GM23338 (cell line): ENCODE measurements at regions not wholly inside any gene's neighbourhood (a gene's known extent, or its start where the extent isn't known, plus 50 kb on each side); places are given as distances from the start of the nearest gene placed in this dataset.

Experiments used
- ATAC-seq: fragments of 200-7000 bp; cut with Tn5 transposase; 3 replicates; pipeline ENCODE4 v1.9.1; 2020
- DNase-seq: peaks from one replicate; pipeline ENCODE4 v3.0.0-alpha.2; 2015; ENCODE audit warnings: low spot score
- H2AFZ ChIP-seq: fragments of 200-600 bp; sonication (generic); 2 replicates; pipeline ENCODE4 v1.8.0; 2016; ENCODE audit warnings: antibody characterized with exemption, mild to moderate bottlenecking, moderate library complexity
- H3F3A ChIP-seq: fragments of 200-600 bp; sonication (generic); replicated peaks from 2 replicates; pipeline ENCODE4 v1.8.0; 2017; ENCODE audit warnings: antibody characterized with exemption, mixed run types, low read depth
- H3K27ac ChIP-seq: fragments of 200-600 bp; sonication (generic); 2 replicates; pipeline ENCODE4 v1.6.1; 2016; ENCODE audit warnings: low read depth
- H3K27me3 ChIP-seq: fragments of 200-600 bp; sonication (generic); 2 replicates; pipeline ENCODE4 v1.8.0; 2016; ENCODE audit warnings: mild to moderate bottlenecking, mixed run types, moderate library complexity; ENCODE audit not compliant: insufficient read depth
- H3K36me3 ChIP-seq: fragments of 200-600 bp; sonication (generic); 2 replicates; pipeline ENCODE4 v1.8.0; 2016; ENCODE audit warnings: mild to moderate bottlenecking; ENCODE audit not compliant: insufficient read depth
- H3K4me1 ChIP-seq: fragments of 200-600 bp; sonication (generic); 2 replicates; pipeline ENCODE4 v1.8.0; 2016; ENCODE audit warnings: mild to moderate bottlenecking, moderate library complexity; ENCODE audit not compliant: insufficient read depth
- H3K4me2 ChIP-seq: fragments of 200-600 bp; sonication (generic); 2 replicates; pipeline ENCODE4 v1.7.1; 2017; ENCODE audit warnings: mixed run types
- H3K4me3 ChIP-seq: fragments of 200-600 bp; sonication (generic); 2 replicates; pipeline ENCODE4 v1.6.1; 2016; ENCODE audit warnings: mixed run types
- H3K79me2 ChIP-seq: fragments of 200-600 bp; sonication (generic); replicated peaks from 2 replicates; pipeline ENCODE4 v1.8.0; 2017; ENCODE audit warnings: mild to moderate bottlenecking; ENCODE audit not compliant: insufficient read depth
- H3K9me2 ChIP-seq: fragments of 200-600 bp; sonication (generic); 2 replicates; pipeline ENCODE4 v1.8.0; 2017; ENCODE audit not compliant: insufficient read depth
- H4K20me1 ChIP-seq: fragments of 200-600 bp; sonication (generic); replicated peaks from 2 replicates; pipeline ENCODE4 v1.8.0; 2017; ENCODE audit warnings: mild to moderate bottlenecking; ENCODE audit not compliant: insufficient read depth
- H3K27ac Mint-ChIP-seq: 2 replicates; pipeline ENCODE4 v1.8.0; 2020; ENCODE audit warnings: inconsistent platforms, mild to moderate bottlenecking, moderate library complexity, mixed read lengths
- H3K27me3 Mint-ChIP-seq: 3 replicates; pipeline ENCODE4 v1.8.0; 2022; ENCODE audit warnings: low read depth, mild to moderate bottlenecking, moderate library complexity, mixed read lengths, inconsistent platforms; ENCODE audit not compliant: insufficient read depth, poor library complexity
- H3K36me3 Mint-ChIP-seq: 3 replicates; pipeline ENCODE4 v1.8.0; 2021; ENCODE audit warnings: low read depth, mild to moderate bottlenecking, inconsistent platforms, moderate library complexity, mixed read lengths
- H3K4me1 Mint-ChIP-seq: 3 replicates; pipeline ENCODE4 v1.8.0; 2020; ENCODE audit warnings: mild to moderate bottlenecking, inconsistent platforms, mixed read lengths
- H3K4me3 Mint-ChIP-seq: 3 replicates; pipeline ENCODE4 v1.8.0; 2021; ENCODE audit warnings: moderate library complexity, mild to moderate bottlenecking, inconsistent platforms, mixed read lengths
- H3K9me3 Mint-ChIP-seq: 3 replicates; pipeline ENCODE4 v1.8.0; 2020; ENCODE audit warnings: moderate library complexity, mild to moderate bottlenecking, inconsistent platforms, mixed read lengths
- CREB1 ChIP-seq: fragments of 250-450 bp; sonication (Bioruptor Pico); IDR thresholded peaks from 2 replicates; pipeline ENCODE4 v1.5.0; 2020; ENCODE audit warnings: low read depth, mild to moderate bottlenecking, moderate library complexity
- CTCF ChIP-seq, 2 experiments: fragments of 200-600 bp in 1 of 2; sonication (generic) in 1 of 2; conservative IDR thresholded peaks; 2 replicates each; pipeline versions ENCODE4 v1.5.1 to v1.6.1; 2016 to 2017; ENCODE audit warnings: antibody characterized with exemption in 2 of 2, low read depth in 2 of 2, mild to moderate bottlenecking in 2 of 2, moderate library complexity in 1 of 2
- ETS1 ChIP-seq: IDR thresholded peaks from 2 replicates; pipeline ENCODE4 v1.6.1; 2016; ENCODE audit warnings: antibody characterized with exemption
- EZH2 ChIP-seq: fragments of 200-600 bp; sonication (generic); IDR thresholded peaks from one replicate; pipeline ENCODE4 v1.8.0; 2017; ENCODE audit warnings: antibody characterized with exemption, mild to moderate bottlenecking, low read depth; ENCODE audit not compliant: unreplicated experiment
- EZH2phosphoT487 ChIP-seq: fragments of 200-600 bp; sonication (generic); IDR thresholded peaks from one replicate; pipeline ENCODE4 v1.8.1; 2018; ENCODE audit warnings: antibody characterized with exemption; ENCODE audit not compliant: unreplicated experiment
- JUNB ChIP-seq: IDR thresholded peaks from one replicate; pipeline ENCODE4 v1.6.1; 2016; ENCODE audit warnings: antibody characterized with exemption; ENCODE audit not compliant: unreplicated experiment
- NANOG ChIP-seq: IDR thresholded peaks from 2 replicates; pipeline ENCODE4 v1.6.1; 2016; ENCODE audit warnings: antibody characterized with exemption, borderline replicate concordance
- POLR2AphosphoS5 ChIP-seq: IDR thresholded peaks from 2 replicates; pipeline ENCODE4 v1.6.1; 2016; ENCODE audit warnings: antibody characterized with exemption, low read depth
- REST ChIP-seq: IDR thresholded peaks from one replicate; pipeline ENCODE4 v1.6.1; 2018; ENCODE audit warnings: antibody characterized with exemption; ENCODE audit not compliant: unreplicated experiment
- STAT1 ChIP-seq: IDR thresholded peaks from one replicate; pipeline ENCODE4 v1.6.1; 2016; ENCODE audit warnings: antibody characterized with exemption; ENCODE audit not compliant: unreplicated experiment
- ZNF114 ChIP-seq: fragments of 250-450 bp; sonication (Bioruptor Pico); IDR thresholded peaks from 2 replicates; pipeline ENCODE4 v1.5.0; 2020; ENCODE audit warnings: mild to moderate bottlenecking, moderate library complexity
- ZNF331 ChIP-seq: fragments of 250-450 bp; sonication (Bioruptor Pico); IDR thresholded peaks from 2 replicates; pipeline ENCODE4 v1.5.0; 2020; ENCODE audit warnings: low read depth, mild to moderate bottlenecking, moderate library complexity
- TF ChIP-seq, protein P1 (sequence below): fragments of 250-450 bp; sonication (Bioruptor Pico); IDR thresholded peaks from 2 replicates; pipeline ENCODE4 v1.5.0; 2020; ENCODE audit warnings: mild to moderate bottlenecking, moderate library complexity

- Histone ChIP-seq H3K9me2 (no peaks in the 10 kb centered on the region), H3K4me1 (no peaks in the 10 kb centered on the region), H3K4me2 (no peak overlapping the region), H3K27ac (no peak overlapping the region), H2AFZ (no peak overlapping the region), H3K4me3 (no peak overlapping the region; the same call in 1 of the 2 replicates), H3K36me3 (peaks cover 13% of the 10 kb centered on the region), H3K79me2 (no peaks in the 10 kb centered on the region), H3K27me3 (no peaks in the 10 kb centered on the region), H3F3A (no peaks in the 10 kb centered on the region), H4K20me1 (no peaks in the 10 kb centered on the region)
- no peaks in the 10 kb centered on the region for H3K36me3 Mint-ChIP-seq
- no peaks in the 10 kb centered on the region for H3K9me3 Mint-ChIP-seq
- TF ChIP-seq CTCF (conservative IDR thresholded peaks at IDR 0.05; ENCODE audit: low read depth in 2 of 2) = no peak
- TF ChIP-seq JUNB = no peak
- no peak for TF ChIP-seq EZH2phosphoT487
- no peak for TF ChIP-seq NANOG
- no peak for TF ChIP-seq EZH2
- no peak for TF ChIP-seq CREB1 (CRISPR knock-in tag)
- TF ChIP-seq ZNF114 = no peak
- TF ChIP-seq ZNF331 (CRISPR knock-in tag) = no peak
- TF ChIP-seq STAT1 = no peak
- no peak for TF ChIP-seq POLR2AphosphoS5
- no peak for TF ChIP-seq REST
- no peak for TF ChIP-seq ETS1
- TF ChIP-seq, protein P1, sequence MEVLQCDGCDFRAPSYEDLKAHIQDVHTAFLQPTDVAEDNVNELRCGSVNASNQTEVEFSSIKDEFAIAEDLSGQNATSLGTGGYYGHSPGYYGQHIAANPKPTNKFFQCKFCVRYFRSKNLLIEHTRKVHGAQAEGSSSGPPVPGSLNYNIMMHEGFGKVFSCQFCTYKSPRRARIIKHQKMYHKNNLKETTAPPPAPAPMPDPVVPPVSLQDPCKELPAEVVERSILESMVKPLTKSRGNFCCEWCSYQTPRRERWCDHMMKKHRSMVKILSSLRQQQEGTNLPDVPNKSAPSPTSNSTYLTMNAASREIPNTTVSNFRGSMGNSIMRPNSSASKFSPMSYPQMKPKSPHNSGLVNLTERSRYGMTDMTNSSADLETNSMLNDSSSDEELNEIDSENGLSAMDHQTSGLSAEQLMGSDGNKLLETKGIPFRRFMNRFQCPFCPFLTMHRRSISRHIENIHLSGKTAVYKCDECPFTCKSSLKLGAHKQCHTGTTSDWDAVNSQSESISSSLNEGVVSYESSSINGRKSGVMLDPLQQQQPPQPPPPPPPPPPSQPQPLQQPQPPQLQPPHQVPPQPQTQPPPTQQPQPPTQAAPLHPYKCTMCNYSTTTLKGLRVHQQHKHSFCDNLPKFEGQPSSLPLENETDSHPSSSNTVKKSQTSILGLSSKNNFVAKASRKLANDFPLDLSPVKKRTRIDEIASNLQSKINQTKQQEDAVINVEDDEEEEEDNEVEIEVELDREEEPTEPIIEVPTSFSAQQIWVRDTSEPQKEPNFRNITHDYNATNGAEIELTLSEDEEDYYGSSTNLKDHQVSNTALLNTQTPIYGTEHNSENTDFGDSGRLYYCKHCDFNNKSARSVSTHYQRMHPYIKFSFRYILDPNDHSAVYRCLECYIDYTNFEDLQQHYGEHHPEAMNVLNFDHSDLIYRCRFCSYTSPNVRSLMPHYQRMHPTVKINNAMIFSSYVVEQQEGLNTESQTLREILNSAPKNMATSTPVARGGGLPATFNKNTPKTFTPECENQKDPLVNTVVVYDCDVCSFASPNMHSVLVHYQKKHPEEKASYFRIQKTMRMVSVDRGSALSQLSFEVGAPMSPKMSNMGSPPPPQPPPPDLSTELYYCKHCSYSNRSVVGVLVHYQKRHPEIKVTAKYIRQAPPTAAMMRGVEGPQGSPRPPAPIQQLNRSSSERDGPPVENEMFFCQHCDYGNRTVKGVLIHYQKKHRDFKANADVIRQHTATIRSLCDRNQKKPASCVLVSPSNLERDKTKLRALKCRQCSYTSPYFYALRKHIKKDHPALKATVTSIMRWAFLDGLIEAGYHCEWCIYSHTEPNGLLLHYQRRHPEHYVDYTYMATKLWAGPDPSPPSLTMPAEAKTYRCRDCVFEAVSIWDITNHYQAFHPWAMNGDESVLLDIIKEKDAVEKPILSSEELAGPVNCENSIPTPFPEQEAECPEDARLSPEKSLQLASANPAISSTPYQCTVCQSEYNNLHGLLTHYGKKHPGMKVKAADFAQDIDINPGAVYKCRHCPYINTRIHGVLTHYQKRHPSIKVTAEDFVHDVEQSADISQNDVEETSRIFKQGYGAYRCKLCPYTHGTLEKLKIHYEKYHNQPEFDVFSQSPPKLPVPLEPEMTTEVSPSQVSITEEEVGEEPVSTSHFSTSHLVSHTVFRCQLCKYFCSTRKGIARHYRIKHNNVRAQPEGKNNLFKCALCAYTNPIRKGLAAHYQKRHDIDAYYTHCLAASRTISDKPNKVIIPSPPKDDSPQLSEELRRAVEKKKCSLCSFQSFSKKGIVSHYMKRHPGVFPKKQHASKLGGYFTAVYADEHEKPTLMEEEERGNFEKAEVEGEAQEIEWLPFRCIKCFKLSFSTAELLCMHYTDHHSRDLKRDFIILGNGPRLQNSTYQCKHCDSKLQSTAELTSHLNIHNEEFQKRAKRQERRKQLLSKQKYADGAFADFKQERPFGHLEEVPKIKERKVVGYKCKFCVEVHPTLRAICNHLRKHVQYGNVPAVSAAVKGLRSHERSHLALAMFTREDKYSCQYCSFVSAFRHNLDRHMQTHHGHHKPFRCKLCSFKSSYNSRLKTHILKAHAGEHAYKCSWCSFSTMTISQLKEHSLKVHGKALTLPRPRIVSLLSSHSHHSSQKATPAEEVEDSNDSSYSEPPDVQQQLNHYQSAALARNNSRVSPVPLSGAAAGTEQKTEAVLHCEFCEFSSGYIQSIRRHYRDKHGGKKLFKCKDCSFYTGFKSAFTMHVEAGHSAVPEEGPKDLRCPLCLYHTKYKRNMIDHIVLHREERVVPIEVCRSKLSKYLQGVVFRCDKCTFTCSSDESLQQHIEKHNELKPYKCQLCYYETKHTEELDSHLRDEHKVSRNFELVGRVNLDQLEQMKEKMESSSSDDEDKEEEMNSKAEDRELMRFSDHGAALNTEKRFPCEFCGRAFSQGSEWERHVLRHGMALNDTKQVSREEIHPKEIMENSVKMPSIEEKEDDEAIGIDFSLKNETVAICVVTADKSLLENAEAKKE (CRISPR knock-in tag) = no peak
- H3K27me3 Mint-ChIP-seq = no peaks in the 10 kb centered on the region
- H3K4me3 Mint-ChIP-seq = no peak overlapping the region
- H3K27ac Mint-ChIP-seq = no peak overlapping the region
- ATAC-seq (no peak), DNase-seq (no peak)
- no peaks in the 10 kb centered on the region for H3K4me1 Mint-ChIP-seq
Observed at GRCh38 chr15:20367093-20367492, 174.5 kb downstream of the GOLGA6L6 start.
